OCI-LY7 (cell line): ENCODE measurements at regions not wholly inside any gene's neighbourhood (a gene's known extent, or its start where the extent isn't known, plus 50 kb on each side); places are given as distances from the start of the nearest gene placed in this dataset.

Source experiments
- EZH2phosphoT487 ChIP-seq: fragments of 200-600 bp; sonication (generic); IDR thresholded peaks from 2 replicates; pipeline ENCODE4 v1.6.1; 2018; ENCODE audit warnings: low read depth, borderline replicate concordance, mild to moderate bottlenecking, mixed run types, antibody characterized with exemption, low read length, moderate library complexity, mixed read lengths
- TF ChIP-seq, protein P1 (sequence below): fragments of 200-600 bp; sonication (generic); conservative IDR thresholded peaks from 2 replicates; pipeline ENCODE4 v1.5.1; 2014; ENCODE audit warnings: mild to moderate bottlenecking, antibody characterized with exemption, low read length, moderate library complexity, mixed read lengths

DNA sequence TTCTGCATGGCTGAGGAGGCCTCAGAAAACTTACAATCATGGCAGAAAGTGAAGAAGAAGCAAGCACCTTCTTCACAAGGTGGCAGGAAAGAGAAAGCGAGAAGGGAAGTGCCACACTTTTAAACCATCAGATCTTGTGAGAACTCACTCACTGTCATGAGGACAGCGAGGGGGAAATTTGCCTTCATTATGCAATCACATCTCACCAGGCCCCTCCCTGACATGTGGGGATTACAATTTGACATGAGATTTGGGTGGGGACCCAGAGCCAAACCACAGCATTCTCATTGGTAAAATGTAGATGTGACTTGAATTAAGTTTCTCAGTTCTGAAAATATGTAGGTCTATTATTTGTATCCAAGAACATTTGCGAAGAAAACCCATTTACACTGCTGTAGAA is 854.8 kb downstream of the EPHA4 start:
- TF ChIP-seq, protein P1, sequence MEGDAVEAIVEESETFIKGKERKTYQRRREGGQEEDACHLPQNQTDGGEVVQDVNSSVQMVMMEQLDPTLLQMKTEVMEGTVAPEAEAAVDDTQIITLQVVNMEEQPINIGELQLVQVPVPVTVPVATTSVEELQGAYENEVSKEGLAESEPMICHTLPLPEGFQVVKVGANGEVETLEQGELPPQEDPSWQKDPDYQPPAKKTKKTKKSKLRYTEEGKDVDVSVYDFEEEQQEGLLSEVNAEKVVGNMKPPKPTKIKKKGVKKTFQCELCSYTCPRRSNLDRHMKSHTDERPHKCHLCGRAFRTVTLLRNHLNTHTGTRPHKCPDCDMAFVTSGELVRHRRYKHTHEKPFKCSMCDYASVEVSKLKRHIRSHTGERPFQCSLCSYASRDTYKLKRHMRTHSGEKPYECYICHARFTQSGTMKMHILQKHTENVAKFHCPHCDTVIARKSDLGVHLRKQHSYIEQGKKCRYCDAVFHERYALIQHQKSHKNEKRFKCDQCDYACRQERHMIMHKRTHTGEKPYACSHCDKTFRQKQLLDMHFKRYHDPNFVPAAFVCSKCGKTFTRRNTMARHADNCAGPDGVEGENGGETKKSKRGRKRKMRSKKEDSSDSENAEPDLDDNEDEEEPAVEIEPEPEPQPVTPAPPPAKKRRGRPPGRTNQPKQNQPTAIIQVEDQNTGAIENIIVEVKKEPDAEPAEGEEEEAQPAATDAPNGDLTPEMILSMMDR, result no peak
- no peak for TF ChIP-seq EZH2phosphoT487
